ENCODE measurements at regions not wholly inside any gene's neighbourhood (a gene's known extent, or its start where the extent isn't known, plus 50 kb on each side); places are given as distances from the start of the nearest gene placed in this dataset.

DNA sequence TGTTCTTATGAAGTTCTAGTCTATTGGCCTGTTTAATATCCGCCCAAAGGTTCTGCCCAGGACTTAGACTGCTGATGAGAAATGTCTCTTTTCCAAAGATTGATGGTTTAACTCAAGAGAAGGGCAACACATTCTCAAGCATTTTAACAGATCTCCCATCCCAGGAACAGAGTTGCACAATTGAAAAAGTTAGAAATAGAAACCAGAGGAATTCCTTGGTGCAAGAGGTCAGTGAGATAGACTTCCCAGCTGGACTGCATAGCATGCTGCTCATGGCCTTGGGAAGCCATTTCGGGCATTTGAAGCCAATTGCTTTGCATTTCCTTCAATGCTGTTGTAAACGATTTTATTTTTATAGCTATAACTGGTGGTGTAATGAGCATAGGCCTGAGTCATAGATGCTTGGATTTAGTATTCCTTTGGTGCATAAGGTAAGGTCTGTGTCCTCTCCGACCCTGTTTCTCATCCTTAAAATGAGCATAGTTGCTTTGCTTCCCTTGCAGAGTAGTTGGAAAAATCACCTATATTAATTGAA lies 292.2 kb upstream of the JAG1 start:
- TF ChIP-seq TAF1 (IDR thresholded peaks at IDR 0.05; ENCODE audit: low read depth) (no peak), EZH2 (IDR thresholded peaks at IDR 0.05; ENCODE audit: borderline replicate concordance, insufficient read depth, low read length, poor library complexity, severe bottlenecking) (no peak), POLR2AphosphoS5 (IDR thresholded peaks at IDR 0.05) (no peak), SMC3 (conservative IDR thresholded peaks at IDR 0.05; ENCODE audit: poor library complexity) (no peak), MXI1 (conservative IDR thresholded peaks at IDR 0.05; ENCODE audit: poor library complexity, severe bottlenecking) (no peak), EP300 (conservative IDR thresholded peaks at IDR 0.05; ENCODE audit: poor library complexity, severe bottlenecking) (no peak)
- TF ChIP-seq, protein P1, sequence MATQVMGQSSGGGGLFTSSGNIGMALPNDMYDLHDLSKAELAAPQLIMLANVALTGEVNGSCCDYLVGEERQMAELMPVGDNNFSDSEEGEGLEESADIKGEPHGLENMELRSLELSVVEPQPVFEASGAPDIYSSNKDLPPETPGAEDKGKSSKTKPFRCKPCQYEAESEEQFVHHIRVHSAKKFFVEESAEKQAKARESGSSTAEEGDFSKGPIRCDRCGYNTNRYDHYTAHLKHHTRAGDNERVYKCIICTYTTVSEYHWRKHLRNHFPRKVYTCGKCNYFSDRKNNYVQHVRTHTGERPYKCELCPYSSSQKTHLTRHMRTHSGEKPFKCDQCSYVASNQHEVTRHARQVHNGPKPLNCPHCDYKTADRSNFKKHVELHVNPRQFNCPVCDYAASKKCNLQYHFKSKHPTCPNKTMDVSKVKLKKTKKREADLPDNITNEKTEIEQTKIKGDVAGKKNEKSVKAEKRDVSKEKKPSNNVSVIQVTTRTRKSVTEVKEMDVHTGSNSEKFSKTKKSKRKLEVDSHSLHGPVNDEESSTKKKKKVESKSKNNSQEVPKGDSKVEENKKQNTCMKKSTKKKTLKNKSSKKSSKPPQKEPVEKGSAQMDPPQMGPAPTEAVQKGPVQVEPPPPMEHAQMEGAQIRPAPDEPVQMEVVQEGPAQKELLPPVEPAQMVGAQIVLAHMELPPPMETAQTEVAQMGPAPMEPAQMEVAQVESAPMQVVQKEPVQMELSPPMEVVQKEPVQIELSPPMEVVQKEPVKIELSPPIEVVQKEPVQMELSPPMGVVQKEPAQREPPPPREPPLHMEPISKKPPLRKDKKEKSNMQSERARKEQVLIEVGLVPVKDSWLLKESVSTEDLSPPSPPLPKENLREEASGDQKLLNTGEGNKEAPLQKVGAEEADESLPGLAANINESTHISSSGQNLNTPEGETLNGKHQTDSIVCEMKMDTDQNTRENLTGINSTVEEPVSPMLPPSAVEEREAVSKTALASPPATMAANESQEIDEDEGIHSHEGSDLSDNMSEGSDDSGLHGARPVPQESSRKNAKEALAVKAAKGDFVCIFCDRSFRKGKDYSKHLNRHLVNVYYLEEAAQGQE (IDR thresholded peaks at IDR 0.05; ENCODE audit: borderline replicate concordance), result no peak
- TF ChIP-seq, protein P2, sequence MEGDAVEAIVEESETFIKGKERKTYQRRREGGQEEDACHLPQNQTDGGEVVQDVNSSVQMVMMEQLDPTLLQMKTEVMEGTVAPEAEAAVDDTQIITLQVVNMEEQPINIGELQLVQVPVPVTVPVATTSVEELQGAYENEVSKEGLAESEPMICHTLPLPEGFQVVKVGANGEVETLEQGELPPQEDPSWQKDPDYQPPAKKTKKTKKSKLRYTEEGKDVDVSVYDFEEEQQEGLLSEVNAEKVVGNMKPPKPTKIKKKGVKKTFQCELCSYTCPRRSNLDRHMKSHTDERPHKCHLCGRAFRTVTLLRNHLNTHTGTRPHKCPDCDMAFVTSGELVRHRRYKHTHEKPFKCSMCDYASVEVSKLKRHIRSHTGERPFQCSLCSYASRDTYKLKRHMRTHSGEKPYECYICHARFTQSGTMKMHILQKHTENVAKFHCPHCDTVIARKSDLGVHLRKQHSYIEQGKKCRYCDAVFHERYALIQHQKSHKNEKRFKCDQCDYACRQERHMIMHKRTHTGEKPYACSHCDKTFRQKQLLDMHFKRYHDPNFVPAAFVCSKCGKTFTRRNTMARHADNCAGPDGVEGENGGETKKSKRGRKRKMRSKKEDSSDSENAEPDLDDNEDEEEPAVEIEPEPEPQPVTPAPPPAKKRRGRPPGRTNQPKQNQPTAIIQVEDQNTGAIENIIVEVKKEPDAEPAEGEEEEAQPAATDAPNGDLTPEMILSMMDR (IDR thresholded peaks at IDR 0.05; ENCODE audit: poor library complexity, severe bottlenecking), result no peak

Data from neural cell (in vitro differentiated cells).